ENCODE measurements at regions not wholly inside any gene's neighbourhood (a gene's known extent, or its start where the extent isn't known, plus 50 kb on each side); places are given as distances from the start of the nearest gene placed in this dataset.

DNA sequence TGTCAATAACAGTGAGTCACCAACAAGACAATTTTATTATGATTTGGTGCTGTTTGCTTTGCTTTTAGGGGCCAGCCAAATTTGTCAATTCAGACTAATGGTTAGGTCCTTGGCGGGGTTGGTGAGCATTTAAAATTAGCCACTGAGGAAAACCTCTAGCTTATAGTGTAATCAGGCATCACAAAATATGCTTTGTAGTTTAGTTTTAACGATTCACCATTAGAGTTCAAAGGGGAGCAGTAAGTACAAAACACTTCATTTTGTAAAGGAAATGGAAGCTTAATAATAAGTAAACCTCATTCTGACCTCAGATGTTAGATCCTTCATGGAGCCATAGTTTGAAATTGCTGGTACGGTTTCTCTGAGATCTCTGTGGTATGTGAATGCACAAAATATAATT is 218.4 kb upstream of the GOLIM4 start:
- Mint-ChIP-seq H3K27ac (peak overlapping the region; percentile 24), H3K4me1 (ENCODE audit: unreplicated experiment) (peaks cover 24% of the 10 kb centered on the region), H3K9me3 (no peaks in the 10 kb centered on the region), H3K4me3 (no peak overlapping the region), H3K27me3 (no peaks in the 10 kb centered on the region), H3K36me3 (peaks cover 6% of the 10 kb centered on the region)
- DNase-seq (ENCODE audit: extremely low spot score, unreplicated experiment), result no peak
- no peak for TF ChIP-seq CTCF (conservative IDR thresholded peaks at IDR 0.05)

- Mint-ChIP-seq H3K4me3 (no peak overlapping the region), H3K4me1 (ENCODE audit: unreplicated experiment) (peaks cover 24% of the 10 kb centered on the region), H3K36me3 (peaks cover 4% of the 10 kb centered on the region), H3K27me3 (no peaks in the 10 kb centered on the region), H3K9me3 (no peaks in the 10 kb centered on the region), H3K27ac (no peak overlapping the region)
- TF ChIP-seq CTCF (conservative IDR thresholded peaks at IDR 0.05), result no peak
- no peak for DNase-seq (ENCODE audit: extremely low spot score, unreplicated experiment)
Observed at GRCh38 chr3:168312984-168313383, 217.3 kb upstream of the GOLIM4 start.

- Mint-ChIP-seq H3K9me3 (no peaks in the 10 kb centered on the region), H3K27me3 (no peaks in the 10 kb centered on the region), H3K27ac (no peak overlapping the region), H3K4me3 (no peak overlapping the region), H3K4me1 (ENCODE audit: unreplicated experiment) (peaks cover 9% of the 10 kb centered on the region), H3K36me3 (peaks cover 3% of the 10 kb centered on the region)
- no peak for DNase-seq (ENCODE audit: extremely low spot score, unreplicated experiment)
- no peak for TF ChIP-seq CTCF (conservative IDR thresholded peaks at IDR 0.05)
Observed at GRCh38 chr3:168307893-168308292, 212.2 kb upstream of the GOLIM4 start.

DNA sequence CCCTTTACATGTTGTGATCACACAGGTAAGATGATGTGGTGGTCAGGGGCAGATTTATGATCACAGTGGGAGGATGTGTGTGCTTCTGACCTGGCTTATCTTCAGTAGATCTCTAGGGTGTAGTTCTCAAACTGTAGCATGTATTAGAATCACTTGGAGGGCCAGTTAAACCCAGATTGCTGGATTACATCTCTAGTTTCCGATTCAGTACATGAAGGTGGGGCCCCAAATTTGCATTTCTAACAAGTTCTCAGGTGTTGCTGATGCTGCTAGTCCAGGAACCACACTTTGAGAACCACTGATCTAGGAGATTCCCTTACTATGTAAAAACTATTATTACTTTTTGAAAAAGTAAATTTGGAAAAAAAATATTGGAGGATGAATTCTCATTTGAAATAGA is 199.3 kb upstream of the GOLIM4 start:
- Mint-ChIP-seq H3K27me3 (no peaks in the 10 kb centered on the region), H3K36me3 (no peaks in the 10 kb centered on the region), H3K27ac (no peak overlapping the region), H3K4me3 (no peak overlapping the region), H3K9me3 (peaks cover 6% of the 10 kb centered on the region), H3K4me1 (ENCODE audit: unreplicated experiment) (peaks cover 5% of the 10 kb centered on the region)
- no peak for DNase-seq (ENCODE audit: extremely low spot score, unreplicated experiment)
- TF ChIP-seq CTCF (conservative IDR thresholded peaks at IDR 0.05), result no peak

GRCh38 chr3:168292296-168292695 is 196.6 kb upstream of the GOLIM4 start:
- no peaks in the 10 kb centered on the region for H3K27me3 Mint-ChIP-seq
- H3K9me3 Mint-ChIP-seq, result peaks cover 2% of the 10 kb centered on the region
- no peak for TF ChIP-seq CTCF (conservative IDR thresholded peaks at IDR 0.05)
- no peaks in the 10 kb centered on the region for H3K36me3 Mint-ChIP-seq
- no peak overlapping the region for H3K4me3 Mint-ChIP-seq
- peaks cover 10% of the 10 kb centered on the region for H3K4me1 Mint-ChIP-seq (ENCODE audit: unreplicated experiment)
- no peak overlapping the region for H3K27ac Mint-ChIP-seq
- no peak for DNase-seq (ENCODE audit: extremely low spot score, unreplicated experiment)

DNA sequence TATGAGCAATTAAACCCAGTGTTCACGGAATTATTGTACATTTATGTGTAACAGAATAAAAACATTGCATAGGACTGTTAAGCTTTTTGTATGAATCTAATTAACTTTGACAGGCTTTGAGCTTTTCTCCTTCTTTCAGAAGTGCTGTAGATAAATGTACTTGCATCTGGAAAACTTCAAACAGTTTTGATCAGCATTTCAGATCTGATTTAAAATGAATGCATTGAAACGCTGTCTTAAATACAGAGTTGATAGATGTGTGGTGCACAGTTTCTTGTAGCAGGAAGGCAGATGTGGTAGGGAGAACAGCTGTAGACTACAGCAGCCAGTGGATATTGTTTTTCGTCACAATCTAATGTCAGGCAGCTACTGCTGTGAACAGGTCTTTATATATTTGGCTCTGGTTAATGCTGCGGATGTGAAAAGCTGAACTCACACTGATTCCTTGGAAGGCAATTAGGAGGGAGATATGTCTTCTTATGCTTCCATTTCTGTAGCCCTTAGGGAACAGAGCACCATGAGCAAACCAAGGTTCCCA is 193.8 kb upstream of the GOLIM4 start:
- DNase-seq (ENCODE audit: extremely low spot score, unreplicated experiment), result no peak
- no peak for TF ChIP-seq CTCF (conservative IDR thresholded peaks at IDR 0.05)
- peaks cover 10% of the 10 kb centered on the region for H3K4me1 Mint-ChIP-seq (ENCODE audit: unreplicated experiment)
- H3K9me3 Mint-ChIP-seq, result no peaks in the 10 kb centered on the region
- no peak overlapping the region for H3K4me3 Mint-ChIP-seq
- H3K36me3 Mint-ChIP-seq, result peaks cover 4% of the 10 kb centered on the region
- H3K27me3 Mint-ChIP-seq, result no peaks in the 10 kb centered on the region
- H3K27ac Mint-ChIP-seq, result no peak overlapping the region
